NCI-H510A (cell line): ENCODE measurements at regions not wholly inside any gene's neighbourhood (a gene's known extent, or its start where the extent isn't known, plus 50 kb on each side); places are given as distances from the start of the nearest gene placed in this dataset.

Source experiments
- DNase-seq: peaks from one replicate; lab custom pipeline; 2025; lab: John Stamatoyannopoulos, UW

- no peak for DNase-seq
Measured at GRCh38 chr16:66137853-66138252, 228.6 kb upstream of the CDH5 start.

DNA sequence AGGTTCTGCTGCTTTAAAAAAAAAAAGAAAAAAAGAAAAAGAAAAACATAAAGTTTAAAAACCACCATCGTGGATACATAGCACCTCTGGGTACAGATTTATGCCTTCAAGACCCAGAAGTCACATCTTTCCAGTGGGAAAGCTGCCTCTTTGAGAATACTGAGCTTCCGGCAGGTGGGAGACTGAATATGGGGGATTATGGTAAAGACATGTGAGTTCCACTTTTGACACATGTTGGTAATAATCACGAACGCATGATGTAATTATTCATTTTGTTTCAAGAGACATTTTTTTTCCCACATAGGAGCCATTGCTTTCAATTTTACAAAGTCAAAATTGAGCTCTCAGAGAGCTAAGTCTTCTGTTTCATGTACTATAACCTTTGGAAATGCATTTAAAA lies 229.7 kb upstream of the CDH5 start:
- DNase-seq: no peak

DNA sequence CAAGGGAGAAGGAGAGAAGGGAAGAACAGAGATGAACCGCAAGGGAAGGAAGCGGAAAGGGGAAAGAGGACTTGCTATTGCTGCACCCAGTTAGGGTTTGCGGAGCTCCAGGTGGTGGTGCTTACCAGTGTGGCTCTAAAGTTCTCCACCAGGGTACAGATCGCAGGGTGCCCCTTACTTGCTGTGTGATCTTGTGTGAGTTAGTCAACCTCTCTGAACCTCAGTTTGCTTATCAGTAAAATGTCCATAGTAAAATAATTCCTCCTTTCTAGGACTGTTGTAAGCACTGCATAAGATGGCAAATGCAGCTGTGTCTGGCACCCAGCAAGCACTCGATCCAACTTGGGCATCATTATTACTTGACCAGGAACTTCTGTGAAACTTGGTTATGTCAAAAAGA lies 230.7 kb upstream of the CDH5 start:
- no peak for DNase-seq

- no peak for DNase-seq
Measured at GRCh38 chr16:66135421-66135831, 231.1 kb upstream of the CDH5 start.

GRCh38 chr16:66134875-66135274 lies 231.6 kb upstream of the CDH5 start:
- DNase-seq: no peak

DNA sequence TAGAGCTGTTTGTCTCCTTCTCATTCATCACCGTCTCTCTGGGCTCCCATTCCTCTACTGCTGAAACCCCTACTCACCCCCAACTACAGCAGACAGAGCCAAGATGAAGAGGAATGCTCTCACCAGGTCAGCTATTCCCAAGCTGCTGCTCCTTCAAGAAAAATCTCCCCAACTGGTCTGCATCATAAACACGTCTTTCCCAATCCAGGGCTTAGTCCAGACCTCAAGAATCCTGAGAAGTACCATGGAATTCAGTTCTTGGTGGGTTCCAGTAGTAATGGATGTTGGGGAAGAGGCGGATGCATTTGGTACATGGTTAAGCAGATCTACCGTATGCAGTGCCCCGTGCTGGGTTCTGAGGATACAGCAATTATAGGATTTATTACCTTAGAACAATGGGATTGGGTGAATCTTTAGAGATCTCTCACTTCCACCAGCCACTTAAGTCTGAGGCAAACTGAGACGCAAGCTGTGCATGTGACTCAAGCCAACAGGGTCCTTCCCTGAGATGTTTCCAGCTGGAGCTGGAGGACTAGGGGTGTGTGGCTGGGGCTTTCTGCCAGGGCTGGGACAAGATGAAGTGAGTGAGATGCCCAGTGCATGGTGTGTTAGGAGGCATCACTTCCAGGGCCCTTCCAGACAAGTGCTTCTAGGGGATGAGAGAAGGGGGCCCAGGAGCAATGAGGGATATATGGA lies 232.7 kb upstream of the CDH5 start:
- DNase-seq: no peak

DNA sequence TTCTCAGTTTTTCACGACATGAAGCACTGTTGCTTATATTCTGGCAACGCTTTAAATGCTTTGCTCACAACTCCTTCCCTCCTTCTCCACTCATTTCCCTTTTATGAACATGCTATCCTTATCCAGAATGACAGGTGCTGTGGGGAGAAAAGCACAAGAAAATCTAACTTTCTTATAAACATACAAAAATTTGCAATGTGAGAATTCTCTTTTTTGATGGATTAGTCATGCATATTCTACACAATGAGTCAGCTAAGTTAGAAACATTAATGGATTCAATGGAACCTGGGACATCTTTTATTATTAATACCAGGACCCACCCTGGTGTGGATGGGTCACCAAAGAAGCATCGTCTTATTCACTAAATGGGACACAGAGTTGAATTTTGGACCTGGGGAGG lies 234.6 kb upstream of the CDH5 start:
- no peak for DNase-seq

GRCh38 chr16:66131156-66131807 lies 235.2 kb upstream of the CDH5 start:
- no peak for DNase-seq

GRCh38 chr16:66130296-66130905 lies 236.1 kb upstream of the CDH5 start:
- DNase-seq: peak; percentile 8

- DNase-seq: peak; percentile 8
Measured at GRCh38 chr16:66129196-66129595, 237.3 kb upstream of the CDH5 start.

DNA sequence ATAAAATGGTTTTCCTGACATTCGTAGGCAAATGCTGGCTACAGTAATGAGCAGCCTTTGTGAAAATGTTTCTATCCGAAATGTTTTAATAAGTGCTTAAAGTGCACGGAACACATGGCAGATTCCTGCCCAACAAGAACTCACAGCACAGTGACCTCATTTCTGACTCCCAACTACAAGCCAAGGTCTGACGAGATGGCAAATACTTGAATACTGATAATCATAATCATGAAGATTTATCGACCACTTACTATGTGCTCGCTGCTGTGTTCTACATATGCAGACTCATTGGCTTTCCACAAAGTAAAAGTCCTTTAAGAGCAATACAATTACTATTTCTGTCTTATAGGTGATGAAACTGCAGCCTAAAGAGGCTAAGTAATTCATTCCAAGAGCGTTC lies 238.1 kb upstream of the CDH5 start:
- DNase-seq: no peak

DNA sequence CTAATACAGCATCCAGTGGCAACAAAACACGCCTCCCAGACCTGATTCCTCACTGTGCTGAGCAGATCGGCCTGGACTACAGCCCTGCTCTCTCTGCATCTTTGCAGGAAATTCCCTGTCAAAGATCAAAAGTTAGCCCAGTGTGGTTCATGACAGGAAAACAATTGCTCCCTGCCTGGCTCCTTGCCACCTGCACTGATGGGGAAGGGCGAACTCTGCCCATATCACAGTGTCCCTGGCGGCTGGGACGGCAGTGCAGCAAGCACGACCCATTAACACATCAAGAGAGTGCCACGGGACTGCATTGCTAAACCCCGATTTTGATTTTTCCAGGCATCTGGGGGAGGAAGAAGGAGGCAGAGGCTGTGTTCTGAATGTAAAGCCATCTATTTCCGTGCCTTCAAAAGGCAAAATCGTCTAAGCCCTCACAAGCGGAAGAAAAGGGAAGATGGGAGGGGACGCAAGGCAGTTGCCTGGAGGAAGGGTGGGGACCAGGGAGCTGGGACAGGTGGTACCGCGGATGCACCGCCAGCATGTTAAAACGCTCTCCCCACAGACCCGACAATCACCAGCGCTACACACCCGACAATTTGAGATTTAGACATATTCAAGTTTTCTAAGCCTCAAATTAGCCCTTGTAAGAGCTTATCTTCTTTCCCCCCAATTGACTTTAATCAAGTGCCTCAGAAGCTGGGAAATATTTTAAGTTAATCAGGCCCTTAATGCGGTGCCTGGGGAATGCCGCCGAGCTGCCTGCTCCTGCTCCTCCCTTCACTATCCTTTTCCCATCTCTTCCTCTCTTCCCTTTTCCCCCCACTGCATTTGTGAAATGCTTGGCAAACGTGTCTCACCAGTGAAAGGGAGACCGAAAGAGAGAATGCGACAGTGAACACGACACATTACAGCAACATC lies 238.8 kb upstream of the CDH5 start:
- DNase-seq: peak; percentile 4

GRCh38 chr16:66121466-66121865 lies 245.0 kb upstream of the CDH5 start:
- no peak for DNase-seq

GRCh38 chr16:66120656-66121055 lies 245.8 kb upstream of the CDH5 start:
- DNase-seq: no peak

DNA sequence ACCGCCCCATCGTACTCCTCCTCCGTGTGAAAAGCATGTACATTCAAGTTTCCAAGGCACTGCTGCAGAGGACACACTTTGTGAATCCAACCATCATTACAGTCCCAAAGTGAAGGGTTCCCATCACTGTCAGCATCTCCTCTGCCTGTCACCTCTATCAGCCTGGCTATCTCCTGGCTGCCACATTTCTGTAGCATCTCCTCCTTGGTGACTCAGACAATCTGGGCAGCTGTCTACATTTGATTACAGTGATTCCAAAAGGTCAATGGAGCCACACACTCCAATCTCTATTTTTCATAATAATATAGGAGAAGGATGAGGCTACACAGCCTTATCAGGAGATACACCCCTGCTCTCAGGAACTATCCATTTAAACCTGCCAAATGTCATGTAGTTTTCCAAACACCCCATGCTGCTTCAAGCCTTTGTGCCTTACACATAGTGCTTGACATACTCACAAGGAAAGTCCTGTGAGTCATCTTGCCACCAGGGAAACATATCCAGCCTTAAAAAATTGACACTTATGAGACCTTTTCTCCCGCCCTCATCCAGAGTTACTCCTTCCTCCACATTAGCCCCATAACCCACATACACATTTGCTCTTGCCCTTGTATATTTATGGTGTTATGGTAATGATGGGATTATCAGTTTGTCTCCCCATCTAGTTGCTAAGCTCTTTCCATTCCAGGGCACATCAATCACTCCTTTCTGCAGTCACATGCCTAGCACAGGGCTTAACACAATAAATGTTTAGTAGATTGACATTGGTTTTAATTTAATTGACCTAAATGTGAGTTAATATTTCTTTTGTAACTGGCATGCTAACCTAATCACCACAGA lies 250.1 kb upstream of the CDH5 start:
- DNase-seq: no peak

DNA sequence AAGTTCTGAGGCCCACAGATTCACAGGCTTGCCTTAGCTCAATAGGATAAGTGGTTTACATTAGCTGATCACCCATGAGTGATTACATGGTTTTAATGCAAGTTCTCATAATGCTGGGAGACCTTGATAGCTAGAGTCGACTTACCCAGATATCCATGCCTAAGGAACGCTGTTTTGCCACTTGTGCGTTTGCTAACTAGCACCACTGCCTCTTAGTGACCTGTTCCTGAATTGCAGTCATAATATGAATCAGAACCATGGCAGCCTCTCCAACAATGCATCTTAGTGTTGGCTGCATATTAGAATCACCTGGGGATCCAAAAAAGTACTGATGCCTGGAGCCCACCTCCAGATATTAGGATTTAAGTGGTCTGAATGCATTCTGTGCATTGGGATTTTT lies 251.1 kb upstream of the CDH5 start:
- DNase-seq: no peak

GRCh38 chr16:66113223-66113622 lies 253.3 kb upstream of the CDH5 start:
- no peak for DNase-seq

DNA sequence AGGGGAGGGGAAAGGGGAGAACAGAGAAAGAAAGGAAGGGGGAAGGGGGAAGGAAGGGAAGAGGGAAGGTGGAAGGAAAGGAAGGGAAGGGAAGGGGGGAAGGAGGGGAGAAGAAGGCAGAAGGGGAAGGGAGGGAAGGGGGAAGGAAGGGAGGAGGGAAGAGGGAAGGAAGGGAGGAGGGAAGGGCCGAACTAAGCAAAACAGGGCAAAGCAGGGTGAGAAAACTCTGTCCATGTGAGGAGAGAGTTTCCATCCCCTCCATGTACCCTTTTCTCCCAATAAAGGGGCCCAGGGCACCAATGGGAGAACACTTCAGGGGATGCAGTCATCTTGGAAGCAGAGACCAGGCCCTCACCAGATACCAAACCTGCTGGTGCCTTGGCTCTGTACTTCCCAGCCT lies 256.8 kb upstream of the CDH5 start:
- DNase-seq: no peak

DNA sequence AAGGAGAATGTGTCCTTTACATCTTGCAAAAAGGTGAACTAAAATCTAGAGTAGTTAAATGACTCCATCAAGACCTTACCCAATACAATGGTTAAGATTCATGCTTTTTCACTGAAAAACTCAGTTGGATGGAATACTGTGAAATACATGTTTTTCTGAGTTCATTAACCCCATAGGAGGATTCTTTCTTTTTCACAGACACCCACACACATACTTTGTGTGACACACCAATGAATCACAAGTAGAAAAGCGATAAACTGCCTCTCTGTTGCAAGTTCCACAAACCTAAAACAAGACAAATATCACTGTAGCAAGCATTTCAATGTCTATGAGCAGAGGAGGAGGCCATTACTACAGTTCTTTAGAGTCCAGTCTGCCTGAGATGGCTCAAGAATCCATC lies 258.8 kb upstream of the CDH5 start:
- DNase-seq: no peak

DNA sequence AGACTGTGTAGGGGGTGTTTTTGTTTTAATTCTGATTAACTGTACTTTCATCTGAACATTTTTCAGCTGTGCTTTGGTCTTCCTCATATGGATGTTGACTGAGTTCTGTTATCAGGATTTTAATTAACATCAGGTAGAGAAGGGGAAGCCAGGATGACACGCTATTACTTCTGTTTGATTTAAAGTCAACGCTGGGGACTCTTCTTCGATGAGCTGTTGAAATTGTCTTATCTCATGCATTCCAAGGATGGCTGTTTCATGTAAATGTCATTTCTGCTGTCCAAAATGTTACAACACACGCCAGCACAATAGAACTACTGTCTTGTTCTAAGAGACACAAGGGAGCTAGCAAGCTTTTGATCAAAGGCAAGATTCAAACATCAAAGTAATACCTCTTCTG lies 263.3 kb upstream of the CDH5 start:
- no peak for DNase-seq

DNA sequence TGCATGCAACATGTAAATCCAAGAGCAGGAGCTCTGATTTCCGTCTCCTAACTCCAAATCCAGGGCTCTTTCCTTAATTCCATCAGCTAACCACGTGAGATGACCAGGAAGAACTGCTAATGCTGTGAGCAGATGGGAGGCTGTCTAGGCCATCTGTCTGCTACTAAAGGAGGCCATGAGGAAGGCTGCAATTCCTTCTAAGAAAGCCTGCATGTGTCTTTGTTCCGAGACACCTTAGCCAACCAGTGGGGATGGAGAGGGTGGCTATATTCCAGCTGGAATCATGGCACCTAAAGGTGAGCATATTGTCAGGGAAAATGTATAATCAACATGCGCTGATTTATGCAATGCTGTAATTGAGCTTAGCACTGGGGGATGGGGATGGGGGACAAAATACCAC lies 267.2 kb upstream of the CDH5 start:
- no peak for DNase-seq

DNA sequence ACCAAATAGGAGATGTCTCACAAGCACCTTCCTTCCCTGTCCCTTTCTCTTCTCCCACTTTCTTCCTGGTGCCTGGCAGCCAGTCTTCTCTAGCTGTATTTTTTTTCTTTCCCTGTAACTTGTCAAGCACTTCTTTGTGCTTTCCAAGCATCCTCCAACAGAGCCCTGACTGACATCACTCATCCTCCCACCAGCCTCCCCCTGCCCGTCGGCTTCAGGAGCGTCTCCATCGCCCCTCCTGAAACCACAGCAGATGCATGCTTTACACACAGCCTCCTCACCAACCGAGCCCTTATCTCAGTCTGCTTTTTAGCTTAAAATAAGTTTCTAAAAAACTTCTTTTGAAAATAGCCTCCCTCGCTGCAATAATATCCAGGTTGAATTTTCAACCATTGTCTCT lies 268.7 kb upstream of the CDH5 start:
- no peak for DNase-seq
